Testis (tissue), 2 donors: ENCODE measurements at regions not wholly inside any gene's neighbourhood (a gene's known extent, or its start where the extent isn't known, plus 50 kb on each side); places are given as distances from the start of the nearest gene placed in this dataset.

Source experiments
- CTCF ChIP-seq, 3 experiments: fragments of 450-650 bp in 2 of 3; fragments of 200-600 bp in 1 of 3; sonication (generic) in 1 of 3; IDR thresholded peaks; one replicate each; pipeline ENCODE4 v1.5.1; 2016 to 2019; ENCODE audit warnings: antibody characterized with exemption in 3 of 3, mild to moderate bottlenecking in 2 of 3, moderate library complexity in 1 of 3
- POLR2A ChIP-seq: fragments of 450-650 bp; IDR thresholded peaks from one replicate; pipeline ENCODE4 v1.6.1; 2017; ENCODE audit warnings: antibody characterized with exemption, mild to moderate bottlenecking, moderate library complexity

- TF ChIP-seq CTCF (IDR thresholded peaks at IDR 0.05): no peak
- TF ChIP-seq POLR2A: no peak
Measured at GRCh38 chr19:28583713-28584112, 629.2 kb downstream of the UQCRFS1 start.
